ENCODE measurements at regions not wholly inside any gene's neighbourhood (a gene's known extent, or its start where the extent isn't known, plus 50 kb on each side); places are given as distances from the start of the nearest gene placed in this dataset.
"Not testable (repeated sequence)": the region's sequence is repeated elsewhere in the genome, so short reads cannot be mapped to it uniquely, and the experiment has no call there.

DNA sequence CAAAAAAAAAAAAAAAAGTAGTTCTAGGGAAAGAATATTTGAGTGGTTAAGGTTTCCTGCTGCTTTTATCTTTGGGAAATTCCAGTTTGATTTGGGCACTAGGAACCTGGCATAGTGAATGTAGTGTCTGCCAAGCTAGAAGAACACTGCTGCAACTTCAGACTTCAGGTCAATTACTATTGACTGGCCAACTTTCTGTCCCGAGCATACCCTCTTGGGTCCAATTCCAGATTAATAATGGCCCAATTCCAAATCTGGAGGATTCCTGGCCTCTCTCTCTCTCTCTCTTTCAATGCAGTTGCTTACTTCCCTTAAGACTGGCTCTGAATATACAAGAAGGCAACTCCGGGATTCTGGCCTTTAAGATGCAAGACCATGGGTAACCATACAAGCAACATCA, 74.9 kb downstream of the ANKEF1 start:
- DNase-seq (ENCODE audit: low read depth), result no peak

DNA sequence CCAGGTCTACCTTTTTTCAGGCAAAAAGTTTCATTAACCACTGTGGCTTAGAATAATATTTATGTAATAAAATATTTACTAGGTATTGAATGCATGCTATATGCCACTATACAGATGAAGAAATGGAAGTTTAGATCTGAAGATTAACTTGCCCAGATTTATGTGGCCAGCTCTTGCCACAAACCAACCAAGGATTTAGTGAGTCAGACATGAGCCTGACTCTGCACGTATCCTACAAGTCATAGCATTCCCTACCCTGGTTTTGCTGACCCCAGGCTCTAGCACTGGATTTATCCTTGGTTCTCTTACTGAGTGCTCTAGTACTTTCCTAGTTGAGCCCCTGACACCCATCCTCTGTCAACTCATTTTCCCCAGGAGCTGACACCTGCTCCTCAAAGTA, 75.4 kb downstream of the ANKEF1 start:
- peak; percentile 68 for DNase-seq (ENCODE audit: low read depth)

DNA sequence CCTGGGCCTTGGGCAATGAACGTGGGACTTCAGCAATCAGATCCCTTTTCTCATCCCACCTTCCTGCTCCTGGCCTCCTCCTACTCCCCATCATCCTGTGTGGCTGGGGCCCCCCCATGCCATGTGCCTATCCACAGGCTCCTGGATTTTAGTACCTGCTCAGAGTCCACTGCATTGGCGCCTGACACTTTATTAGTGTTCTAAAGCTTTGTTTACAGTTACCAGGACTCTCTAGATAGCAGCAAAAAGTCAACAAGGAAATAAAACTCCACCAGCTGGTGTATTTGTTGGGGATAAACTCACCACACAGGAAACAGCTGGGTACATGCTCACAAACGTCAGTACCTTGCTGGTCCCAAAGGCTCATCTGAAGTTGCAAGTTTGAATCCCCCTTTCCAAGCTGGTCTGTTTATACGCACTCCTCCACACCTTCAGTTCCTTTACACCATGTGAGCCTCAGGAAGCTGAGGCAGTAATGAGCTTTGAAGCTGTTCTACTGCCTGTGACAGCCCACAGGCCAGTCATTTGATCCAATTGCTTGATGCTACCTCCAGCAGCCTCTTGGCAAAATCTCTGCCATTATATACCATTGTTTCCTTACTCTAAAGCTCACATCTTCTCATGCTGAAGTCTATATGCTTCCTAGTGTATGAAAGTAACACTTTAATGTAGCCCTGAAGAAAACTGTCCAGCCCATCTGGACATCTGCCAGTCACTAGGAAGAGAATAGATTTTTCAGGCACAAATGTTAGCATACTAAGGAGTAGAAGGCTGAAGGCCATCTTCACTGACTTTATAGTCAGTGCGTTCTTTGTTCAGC, 76.6 kb downstream of the ANKEF1 start:
- no peak for DNase-seq (ENCODE audit: low read depth)

DNA sequence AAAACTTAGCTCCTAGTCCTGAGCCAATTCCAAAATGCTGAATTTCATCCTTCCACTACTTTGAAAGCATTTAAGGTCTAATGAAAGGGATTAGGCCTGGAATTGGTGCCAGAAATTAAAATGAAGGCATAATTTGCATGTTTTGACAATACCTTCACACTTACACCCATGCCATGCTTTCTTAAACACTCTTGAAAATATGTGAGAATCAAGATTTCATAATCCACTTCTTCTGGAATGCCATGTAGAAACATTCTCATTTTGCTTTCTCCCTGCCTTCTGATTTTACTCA, 77.1 kb downstream of the ANKEF1 start:
- DNase-seq (ENCODE audit: low read depth), result no peak

DNA sequence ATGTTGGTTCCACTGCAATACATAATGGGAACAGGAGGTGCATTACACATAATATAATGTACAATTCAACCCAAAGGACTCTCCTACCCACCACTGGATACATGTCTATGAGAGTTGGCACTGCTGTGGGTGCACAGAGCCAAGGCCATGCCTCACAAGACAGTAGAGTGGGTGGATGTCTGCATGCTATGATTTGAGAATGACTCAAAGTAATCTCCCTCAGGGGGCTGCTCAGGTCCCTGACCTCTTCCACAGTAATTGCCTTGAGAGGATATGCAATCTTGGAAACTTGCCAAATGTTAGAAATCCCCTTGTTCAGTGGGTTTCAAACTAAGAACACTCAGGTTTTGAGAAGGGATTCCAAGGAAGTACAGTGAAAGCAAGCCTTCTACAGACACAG, 79.0 kb downstream of the ANKEF1 start:
- peak; percentile 56 for DNase-seq (ENCODE audit: low read depth)

DNA sequence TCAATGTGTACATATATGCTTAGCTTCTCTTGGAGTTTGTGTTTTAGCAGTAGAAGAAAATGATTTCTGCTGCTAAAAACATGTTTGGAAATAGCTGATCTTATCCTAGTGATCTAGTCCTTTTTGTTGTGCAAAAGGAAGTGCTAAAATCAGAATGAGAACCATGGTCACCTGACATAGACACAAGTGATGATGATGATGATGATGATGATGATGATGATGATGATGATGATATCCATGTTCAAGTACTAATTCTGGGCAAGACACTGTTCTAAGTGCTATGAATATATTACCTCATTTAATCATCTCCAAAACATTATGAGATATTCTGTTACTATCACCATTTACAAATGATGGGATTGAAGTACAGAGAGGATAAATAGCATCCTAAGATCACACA, 79.8 kb downstream of the ANKEF1 start:
- no peak for DNase-seq (ENCODE audit: low read depth)

DNA sequence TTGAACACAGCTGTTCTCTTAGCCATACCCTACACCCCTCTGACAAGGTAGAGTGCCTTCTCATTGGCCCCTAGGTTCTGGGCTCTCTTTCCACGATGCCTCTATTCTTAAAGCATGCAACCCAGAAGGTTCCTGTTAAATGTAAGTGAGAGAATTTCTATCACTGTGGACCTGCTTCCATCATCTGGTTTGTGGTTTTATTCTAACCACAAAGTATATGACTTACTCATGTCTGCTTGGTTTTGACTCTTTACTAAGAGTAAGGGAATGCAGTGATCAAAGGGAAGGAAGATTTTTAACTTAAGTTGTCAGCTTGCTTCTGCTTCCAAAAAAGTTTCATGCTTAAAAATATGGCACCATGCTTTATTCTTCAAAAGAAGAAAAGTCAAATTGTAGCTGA, 80.2 kb downstream of the ANKEF1 start:
- peak; percentile 89 for DNase-seq (ENCODE audit: low read depth)

DNA sequence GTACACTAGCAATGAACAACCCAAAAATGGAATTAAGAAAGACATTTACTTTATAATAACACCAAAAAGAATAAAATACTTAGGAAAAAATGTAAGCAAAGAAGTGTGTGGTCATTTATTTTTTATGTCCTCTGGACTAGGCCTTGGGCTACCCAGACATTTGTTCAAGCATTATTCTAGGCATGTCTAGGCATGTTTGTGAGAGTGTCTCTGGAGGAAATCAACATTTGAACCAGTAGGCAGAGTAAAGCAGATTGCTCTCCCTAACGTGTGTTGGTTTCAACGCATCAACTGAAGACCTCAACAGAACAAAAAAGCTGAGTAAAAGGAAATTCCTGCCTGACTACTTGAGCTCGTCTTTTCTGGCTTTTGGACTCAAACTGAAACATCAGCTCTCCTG, 84.5 kb downstream of the ANKEF1 start:
- no peak for DNase-seq (ENCODE audit: low read depth)

DNA sequence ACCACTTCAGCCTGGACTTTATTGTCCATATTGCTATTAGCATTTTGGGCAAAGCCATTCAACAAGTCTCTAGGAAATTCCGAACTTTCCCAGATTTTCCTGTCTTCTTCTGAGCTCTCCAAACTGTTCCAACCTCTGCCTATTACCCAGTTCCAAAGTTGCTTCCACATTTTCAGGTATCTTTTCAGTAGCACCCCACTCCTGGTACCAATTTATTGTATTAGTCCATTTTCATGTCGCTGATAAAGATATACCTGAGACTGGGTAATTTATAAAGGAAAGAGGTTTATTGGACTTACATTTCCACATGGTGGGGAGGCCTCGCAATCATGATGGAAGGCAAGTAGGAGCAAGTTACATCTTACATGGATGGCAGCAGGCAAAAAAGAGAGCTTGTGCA, 90.1 kb downstream of the ANKEF1 start:
- DNase-seq (ENCODE audit: low read depth), result not testable (repeated sequence)

DNA sequence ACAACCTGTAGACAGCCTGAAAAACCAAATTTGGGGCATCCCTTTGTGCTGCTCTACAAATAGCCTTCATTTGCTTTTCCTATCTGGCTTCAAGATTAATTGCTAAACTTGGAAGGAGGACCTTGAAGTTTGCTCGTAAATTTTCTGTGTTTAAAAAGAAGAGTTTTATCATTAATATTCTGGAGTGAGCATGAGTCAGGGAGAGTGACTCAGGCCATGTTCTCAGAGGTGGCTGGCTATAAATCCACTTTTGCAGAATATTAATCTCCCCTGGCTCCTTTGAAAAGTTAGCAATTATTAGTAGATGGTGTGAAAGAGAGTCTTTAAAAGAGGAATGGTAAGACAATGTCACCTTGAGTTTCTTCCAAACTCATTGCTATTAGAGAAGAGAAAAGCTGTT, 91.0 kb downstream of the ANKEF1 start:
- peak; percentile 32 for DNase-seq (ENCODE audit: low read depth)

DNA sequence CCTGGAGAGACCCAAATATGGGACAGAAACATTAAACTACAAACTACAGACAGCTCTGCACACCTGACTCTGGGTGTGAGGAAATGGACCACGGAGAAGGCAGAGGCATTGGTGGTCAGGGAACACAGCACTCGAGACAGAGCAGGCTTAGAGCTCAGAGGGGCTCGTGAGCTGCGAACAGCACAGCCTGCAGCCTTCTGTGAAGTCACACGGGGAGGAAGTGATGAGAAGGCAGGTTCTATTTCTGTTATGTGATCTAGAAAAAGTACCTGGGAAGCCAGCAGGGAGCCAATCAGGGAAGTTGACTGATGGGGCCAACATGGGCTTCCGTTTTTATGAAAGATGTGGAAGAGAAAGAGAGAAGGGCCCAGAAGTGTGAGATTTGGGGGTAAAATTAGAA, 88.9 kb upstream of the SNAP25 start:
- DNase-seq (ENCODE audit: low read depth), result no peak

DNA sequence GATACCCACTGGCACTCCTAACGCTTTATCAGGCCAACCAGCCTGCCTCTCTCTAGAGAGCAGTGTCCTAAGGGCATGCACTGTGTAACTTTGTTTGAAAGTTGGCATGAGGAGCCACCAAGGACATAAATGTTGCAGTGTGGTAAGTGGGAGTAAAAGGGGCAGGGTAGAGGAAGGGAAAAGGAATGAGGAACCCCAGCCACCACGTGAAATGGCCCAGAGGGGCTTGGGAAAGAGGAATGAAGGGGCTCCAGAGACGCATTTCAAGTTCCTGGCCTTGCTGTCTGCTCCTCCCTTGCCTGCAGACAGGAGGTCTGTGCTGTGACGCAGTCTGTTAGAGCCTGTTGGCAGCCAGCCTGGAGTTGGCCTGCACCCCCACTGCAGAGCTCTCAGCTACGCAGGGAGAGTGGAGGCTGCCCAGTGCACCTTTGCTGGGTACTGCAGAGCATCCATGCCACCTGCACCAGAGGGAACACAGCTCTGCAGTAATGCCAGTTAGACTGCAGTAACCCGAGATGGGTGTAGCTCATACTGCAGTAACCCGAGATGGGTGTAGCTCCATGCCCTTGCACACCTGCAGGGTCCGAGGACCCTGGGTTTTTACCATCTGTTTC, 86.8 kb upstream of the SNAP25 start:
- peak; percentile 58 for DNase-seq (ENCODE audit: low read depth)

DNA sequence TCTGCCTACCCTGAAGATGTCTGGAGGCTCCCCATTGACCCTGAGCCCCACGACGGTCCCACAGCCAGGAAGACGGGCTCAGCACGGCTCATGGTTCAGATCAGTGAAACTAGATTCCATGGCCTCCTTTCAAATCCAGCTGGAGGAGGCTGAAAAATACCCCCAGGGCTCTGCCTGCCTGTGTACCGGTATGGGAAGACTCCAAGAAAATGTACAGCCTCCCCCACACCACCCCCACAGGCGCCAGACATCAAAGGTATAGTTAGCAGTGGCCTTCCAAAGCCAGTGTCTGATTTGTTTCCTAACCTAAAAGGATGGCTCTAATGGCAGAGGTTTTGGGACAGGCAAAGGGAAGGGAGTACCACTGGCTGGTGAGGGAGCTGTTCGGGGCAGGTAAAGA, 86.2 kb upstream of the SNAP25 start:
- no peak for DNase-seq (ENCODE audit: low read depth)

DNA sequence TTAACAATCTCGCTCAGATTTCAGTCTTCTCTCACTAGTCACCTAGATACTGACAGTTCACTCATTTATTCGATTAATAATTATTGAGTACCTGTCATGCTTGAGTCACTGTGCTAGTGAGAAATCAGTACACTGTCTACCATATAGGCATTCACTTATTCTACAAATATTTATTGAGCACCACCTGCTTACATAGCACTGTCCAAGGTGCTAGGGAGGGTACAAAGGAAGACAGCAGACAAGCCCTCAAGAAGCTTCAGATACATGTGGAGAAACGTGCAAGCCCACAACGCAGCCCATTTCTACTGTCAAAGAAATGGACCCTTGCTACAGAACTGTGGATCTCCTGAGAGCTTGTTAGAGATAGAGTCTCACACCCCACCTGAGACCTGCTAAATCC, 85.1 kb upstream of the SNAP25 start:
- DNase-seq (ENCODE audit: low read depth), result no peak

DNA sequence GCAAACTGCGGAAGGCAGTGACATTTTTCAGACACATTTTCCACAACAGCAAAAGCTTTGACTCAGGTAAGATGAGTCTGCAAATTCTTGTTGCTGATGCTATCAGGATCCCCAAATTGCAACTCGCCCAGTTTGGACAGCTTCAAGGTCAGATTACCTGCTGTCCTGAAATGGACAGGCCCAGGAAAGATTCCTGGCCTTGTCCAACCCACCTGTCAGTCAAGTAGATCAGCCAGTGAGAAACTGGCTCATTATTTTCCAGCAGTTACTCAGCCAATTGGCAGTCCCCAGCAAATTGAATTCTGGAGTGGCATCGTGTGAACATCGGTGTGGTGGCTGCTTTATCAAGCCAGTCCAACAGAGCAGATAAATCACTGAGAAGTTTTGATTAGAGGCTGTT, 84.5 kb upstream of the SNAP25 start:
- no peak for DNase-seq (ENCODE audit: low read depth)

DNA sequence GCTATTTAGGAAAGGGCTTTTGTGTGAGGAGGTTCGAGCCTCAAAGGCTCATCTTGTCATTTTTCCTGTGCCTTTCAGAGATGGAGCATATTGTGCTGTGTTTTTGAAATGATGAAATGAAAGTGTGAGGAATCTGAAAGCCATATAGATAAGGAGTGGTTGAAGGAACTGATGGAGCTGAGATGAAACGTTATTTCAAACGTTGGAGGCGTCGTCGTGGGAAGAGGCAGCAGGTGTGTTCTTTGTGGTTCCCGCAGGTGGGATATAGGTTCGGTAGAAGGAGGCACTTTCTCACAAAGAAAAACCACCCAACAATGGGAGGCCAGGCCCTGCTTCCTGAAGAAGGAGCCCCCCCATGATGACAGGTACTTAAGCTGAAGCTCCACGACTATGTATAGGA, 83.2 kb upstream of the SNAP25 start:
- DNase-seq (ENCODE audit: low read depth), result no peak

DNA sequence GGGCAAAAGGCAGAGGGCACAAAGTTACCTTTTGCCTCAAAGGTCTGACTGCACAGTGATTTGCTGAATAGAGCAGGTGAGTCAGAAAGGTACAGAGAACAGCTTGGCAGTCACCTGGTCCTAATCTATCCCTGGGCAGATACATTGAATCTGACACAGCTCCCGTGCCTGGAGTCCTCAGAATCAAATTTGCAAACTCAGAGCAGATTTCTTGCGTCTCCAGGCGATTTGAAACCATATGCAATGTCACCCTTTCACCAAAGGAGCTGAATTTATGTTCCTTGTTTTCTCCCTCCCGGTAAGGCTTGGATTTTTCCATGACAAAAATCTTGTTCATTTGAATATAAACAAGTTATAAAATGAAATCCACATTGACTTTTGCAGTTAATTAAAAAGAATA, 81.6 kb upstream of the SNAP25 start:
- DNase-seq (ENCODE audit: low read depth), result no peak

DNA sequence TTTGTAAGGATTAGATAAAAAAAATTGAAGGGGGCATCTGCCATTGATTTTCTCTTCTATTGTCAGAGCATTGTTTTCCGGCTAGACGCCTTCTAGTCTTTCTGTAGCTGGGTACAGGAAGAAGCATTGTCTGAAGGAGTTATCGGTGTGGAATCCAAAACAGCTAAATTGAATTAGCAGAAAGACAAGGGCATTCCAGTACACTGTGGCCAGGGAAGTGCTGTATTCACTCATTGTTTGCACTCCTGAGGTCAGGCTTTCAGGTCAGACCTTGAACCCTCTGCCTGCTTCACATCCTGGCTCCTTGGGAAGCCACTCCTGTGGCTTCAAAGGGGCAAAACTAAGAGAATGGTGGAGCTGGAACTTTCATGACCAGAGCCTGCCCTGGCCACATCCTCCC, 81.1 kb upstream of the SNAP25 start:
- no peak for DNase-seq (ENCODE audit: low read depth)

DNA sequence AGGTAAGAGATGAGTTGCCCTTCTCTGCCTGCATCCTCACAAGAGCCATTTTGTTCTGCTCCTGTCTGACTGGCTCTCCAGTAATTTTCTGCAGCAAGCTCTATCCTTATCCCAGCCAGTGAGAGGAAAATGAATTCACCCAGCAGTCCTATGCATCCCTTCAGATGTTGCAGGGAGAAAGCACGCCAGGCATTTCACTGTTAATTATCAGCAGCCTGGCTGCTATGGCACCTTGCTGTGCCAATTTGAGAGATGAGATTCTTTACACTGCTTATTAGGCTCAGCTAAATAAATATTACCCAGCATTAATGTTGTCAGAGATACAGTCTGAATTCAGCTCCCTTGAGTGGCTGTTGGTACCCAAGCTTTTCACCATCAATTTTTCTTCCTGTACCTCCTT, 61.1 kb upstream of the SNAP25 start:
- DNase-seq (ENCODE audit: low read depth), result no peak

DNA sequence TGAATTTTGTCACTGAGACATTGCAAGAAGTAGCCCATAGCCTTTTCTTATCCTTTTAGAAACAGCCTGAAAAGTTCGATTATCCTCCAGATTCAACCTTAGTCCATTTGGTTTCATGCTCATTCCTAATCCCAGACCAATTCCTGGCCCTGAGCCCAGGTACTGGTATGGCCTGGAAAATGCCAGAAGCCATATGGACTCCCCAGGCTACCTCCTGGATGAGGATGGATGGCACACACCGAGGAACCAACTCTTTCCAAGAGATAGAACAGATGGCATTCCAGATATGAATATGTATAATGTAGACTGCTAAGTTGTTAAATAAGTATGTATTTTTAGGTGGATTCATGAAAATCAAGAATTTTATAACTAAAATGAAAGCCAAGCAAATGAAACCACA, 51.6 kb upstream of the SNAP25 start:
- no peak for DNase-seq (ENCODE audit: low read depth)

DNA sequence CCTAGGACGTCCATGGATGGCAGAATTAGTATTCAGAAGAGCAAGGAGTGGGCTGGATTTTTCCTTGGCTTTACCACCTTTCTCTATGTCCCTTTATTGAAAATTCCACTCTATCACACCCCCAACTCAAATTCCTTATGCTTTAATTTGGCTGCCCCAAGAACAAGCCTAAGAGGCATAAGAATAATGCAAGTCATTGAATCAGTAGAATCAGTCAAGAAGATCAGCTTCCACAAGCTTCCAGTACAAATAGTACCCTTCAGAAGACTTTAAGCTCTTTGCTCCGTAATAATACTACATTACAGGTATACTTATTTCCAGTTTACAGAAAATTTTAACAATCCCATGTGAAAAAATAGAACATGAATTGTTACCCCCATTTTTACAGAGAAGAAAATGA, 51.0 kb upstream of the SNAP25 start:
- no peak for DNase-seq (ENCODE audit: low read depth)
